Sigmoid colon (tissue), 4 donors: ENCODE measurements at regions not wholly inside any gene's neighbourhood (a gene's known extent, or its start where the extent isn't known, plus 50 kb on each side); places are given as distances from the start of the nearest gene placed in this dataset.

Experiments used
- POLR2A ChIP-seq, 2 donors: fragments of 450-650 bp; IDR thresholded peaks; one replicate each; pipeline ENCODE4 v1.6.1; 2016; ENCODE audit warnings: antibody characterized with exemption in 2 of 2, mild to moderate bottlenecking in 2 of 2, moderate library complexity in 2 of 2
- POLR2AphosphoS5 ChIP-seq, 4 donors: sonication (generic); formaldehyde crosslinking; IDR thresholded peaks; one replicate each; pipeline ENCODE4 v1.6.1; 2017; ENCODE audit warnings: antibody characterized with exemption in 4 of 4
- TF ChIP-seq, protein P1 (sequence below), 4 experiments: fragments of 450-650 bp in 3 of 4; fragments of 200-600 bp in 1 of 4; IDR thresholded peaks; one replicate each; pipeline ENCODE4 v1.5.1; 2016 to 2019; ENCODE audit warnings: antibody characterized with exemption in 4 of 4, mild to moderate bottlenecking in 3 of 4, moderate library complexity in 2 of 4

DNA sequence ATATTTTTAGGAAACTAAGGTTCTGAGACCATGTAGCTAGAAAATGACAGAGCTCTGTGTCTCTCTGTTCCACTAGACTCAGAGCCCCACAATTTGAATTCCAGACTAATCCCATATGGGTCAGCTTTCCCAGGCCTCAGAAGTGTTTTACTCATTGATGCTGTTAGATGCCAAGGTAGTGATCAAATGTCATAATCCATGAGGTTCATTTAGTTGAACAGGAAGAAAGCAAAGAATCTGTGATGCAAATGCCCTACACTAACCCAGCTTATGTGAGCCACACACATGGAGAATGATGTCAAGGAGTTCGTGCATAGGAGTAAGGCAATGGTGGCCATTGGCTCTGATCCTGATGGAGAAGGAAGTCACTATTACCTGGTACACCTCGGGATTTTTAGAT is 363.4 kb upstream of the RARB start:
- TF ChIP-seq, protein P1, sequence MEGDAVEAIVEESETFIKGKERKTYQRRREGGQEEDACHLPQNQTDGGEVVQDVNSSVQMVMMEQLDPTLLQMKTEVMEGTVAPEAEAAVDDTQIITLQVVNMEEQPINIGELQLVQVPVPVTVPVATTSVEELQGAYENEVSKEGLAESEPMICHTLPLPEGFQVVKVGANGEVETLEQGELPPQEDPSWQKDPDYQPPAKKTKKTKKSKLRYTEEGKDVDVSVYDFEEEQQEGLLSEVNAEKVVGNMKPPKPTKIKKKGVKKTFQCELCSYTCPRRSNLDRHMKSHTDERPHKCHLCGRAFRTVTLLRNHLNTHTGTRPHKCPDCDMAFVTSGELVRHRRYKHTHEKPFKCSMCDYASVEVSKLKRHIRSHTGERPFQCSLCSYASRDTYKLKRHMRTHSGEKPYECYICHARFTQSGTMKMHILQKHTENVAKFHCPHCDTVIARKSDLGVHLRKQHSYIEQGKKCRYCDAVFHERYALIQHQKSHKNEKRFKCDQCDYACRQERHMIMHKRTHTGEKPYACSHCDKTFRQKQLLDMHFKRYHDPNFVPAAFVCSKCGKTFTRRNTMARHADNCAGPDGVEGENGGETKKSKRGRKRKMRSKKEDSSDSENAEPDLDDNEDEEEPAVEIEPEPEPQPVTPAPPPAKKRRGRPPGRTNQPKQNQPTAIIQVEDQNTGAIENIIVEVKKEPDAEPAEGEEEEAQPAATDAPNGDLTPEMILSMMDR (IDR thresholded peaks at IDR 0.05) = no peak
- TF ChIP-seq POLR2AphosphoS5 (IDR thresholded peaks at IDR 0.05) = no peak
- TF ChIP-seq POLR2A (IDR thresholded peaks at IDR 0.05) = no peak
